ENCODE measurements at regions not wholly inside any gene's neighbourhood (a gene's known extent, or its start where the extent isn't known, plus 50 kb on each side); places are given as distances from the start of the nearest gene placed in this dataset.
"Not testable (repeated sequence)": the region's sequence is repeated elsewhere in the genome, so short reads cannot be mapped to it uniquely, and the experiment has no call there.

DNA sequence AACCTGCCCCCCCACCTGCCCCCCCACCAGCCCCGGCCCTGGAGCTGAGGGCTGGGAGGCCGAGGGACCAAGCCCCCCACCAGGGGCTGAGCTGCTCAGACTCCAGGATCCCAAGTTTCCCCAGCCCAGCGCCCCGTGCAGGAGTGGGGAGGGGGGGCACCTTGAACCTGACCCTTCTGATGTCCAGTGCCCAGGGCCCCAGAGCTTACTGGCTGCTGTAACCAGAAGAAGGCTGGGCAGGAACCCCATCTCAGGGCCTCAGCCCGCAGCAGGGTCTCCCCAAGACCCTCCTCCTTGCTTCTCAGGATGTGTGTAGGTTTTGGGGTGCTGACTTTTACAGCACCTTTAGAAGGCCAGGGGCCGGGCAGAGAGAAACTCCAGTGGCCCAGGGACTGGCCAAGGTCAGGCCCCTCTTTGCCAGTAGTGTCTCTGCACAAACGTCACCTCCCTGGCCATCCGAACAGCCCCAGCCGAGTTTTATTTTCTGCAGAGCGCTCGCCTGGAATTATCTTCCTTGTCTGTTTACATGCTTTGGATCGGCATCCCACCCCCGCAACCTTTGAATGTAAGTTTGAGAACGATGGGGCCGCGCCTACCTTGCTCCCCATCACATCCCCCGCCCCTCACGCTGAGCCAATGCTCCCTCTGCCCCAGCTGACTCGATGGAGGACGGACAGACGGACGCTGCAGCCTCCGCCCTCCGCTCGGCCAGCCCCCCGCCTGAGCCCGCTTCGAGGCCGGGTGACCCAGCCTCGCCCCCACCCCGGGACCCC lies 70.1 kb upstream of the CASZ1 start:
- intact Hi-C loops (cut with DNase I) = loop anchor here (1.0 to 5.0 kb wide), 4 partner anchors 174 to 371 kb away; no protein-coding TSS in a partner anchor
- DNase-seq = peak in 3 of 10 donors; percentile 13 to 75 (median 18)

DNA sequence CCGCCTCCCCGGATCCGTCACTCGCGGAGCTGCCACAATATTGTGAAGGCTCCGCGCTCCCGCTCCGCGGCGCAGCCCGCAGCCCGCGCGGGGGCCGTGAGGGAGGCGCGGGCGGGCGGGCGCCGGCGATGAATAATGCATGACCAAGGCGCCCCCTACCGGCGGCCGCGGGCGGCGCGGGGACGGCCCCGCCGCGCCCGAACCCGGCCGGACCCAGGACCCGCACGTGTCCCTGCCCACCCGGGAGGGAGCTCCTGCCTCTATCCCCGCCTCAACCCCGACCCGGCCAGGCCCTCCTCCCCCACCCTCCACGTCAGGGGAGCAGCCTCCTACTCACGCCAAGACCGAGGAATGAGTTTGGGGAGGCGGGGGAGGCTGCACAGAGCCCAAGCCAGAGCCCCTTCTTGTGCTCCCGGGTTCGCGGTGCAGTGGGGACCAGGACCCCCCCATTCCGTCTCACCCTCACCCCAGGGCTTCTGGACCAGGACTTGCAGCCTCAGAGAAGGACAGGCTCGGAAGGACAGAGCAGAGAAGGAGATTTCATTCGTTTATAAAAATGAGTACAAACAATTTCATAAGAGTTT lies 70.8 kb upstream of the CASZ1 start:
- peak; percentile 34 to 93 (median 48) for DNase-seq
- intact Hi-C loops (cut with DNase I) = loop anchor here (1.0 to 5.0 kb wide), 4 partner anchors 175 to 372 kb away; no protein-coding TSS in a partner anchor

DNA sequence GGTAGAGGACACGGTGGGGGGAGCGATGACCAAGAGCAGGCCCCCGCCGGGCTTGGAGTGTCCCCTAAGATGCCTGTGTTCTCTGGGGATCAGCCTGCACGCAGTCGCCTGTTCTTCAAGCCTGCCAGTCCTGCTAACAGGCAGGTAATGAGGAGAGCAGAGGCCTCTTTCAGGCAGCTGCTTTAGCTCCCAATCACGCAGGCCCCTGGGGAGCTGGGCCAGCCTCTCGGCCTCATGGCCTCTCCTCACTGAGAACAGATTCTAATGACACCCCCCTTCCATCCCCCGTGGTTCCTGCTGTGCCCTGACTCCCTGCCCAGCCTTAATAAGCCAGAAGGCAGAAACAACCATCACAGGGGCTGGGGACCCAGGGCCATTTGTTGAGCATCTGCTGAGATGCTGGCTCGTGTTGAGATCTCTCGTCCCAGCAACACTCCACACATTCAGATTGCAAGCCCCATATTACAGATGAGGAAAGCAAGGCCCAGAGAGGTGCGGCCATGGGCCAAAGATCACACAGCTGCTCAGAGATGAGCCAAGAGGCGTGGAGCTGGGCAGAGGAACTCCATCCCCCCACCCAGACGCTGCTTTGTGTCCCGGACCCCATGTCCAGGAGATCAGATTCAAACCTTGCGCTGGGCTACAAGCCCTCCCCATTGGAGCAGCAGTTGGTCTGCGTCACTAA lies 71.6 kb upstream of the CASZ1 start:
- intact Hi-C loops (cut with DNase I) = loop anchor here (1.0 to 5.0 kb wide), 4 partner anchors 176 to 373 kb away; no protein-coding TSS in a partner anchor
- DNase-seq = peak in 7 of 10 donors; percentile 18 to 91 (median 39)

DNA sequence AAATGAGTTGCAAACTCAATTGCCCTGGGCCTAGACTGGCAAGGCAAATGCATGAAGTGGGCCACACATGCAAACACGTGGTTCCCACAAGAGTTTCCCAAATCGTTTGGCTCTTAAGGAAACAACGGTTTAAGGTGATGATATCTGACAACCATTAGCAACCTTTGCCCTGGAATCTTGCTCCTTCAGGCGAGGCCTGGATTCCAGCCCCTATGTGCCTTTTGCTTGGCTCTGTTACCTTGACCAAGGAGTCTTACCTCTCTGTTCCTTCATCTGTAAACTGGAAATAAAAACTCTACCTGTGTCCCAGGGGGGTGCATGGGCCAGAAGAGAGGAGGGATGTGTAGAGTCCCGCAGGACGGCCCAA lies 72.1 kb upstream of the CASZ1 start:
- no peak for DNase-seq
- intact Hi-C loops (cut with DNase I) = loop anchor here (5.0 kb wide), 1 partner anchor 176 kb away; no protein-coding TSS in a partner anchor

DNA sequence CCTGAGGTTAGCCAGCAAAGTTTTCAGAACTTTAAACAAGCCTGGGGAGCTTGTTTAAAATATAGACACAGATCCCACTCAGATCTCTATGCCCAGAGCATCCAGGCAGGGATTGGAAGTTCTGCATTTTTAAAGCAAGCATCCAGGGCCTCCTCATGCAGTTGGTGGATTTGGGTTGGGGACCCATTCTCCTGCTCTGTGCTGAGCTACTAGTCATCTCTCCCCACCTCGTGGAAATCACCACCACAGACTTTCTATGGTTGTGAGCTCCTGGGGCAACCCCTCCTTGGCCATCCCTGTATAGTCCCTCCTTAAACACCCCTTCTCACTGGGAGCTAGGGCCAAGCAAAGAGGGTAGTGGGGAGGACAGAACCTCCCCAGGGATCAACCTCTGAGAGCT lies 73.5 kb upstream of the CASZ1 start:
- intact Hi-C loops (cut with DNase I) = loop anchor here (5.0 kb wide), 1 partner anchor 178 kb away; no protein-coding TSS in a partner anchor
- no peak for DNase-seq

DNA sequence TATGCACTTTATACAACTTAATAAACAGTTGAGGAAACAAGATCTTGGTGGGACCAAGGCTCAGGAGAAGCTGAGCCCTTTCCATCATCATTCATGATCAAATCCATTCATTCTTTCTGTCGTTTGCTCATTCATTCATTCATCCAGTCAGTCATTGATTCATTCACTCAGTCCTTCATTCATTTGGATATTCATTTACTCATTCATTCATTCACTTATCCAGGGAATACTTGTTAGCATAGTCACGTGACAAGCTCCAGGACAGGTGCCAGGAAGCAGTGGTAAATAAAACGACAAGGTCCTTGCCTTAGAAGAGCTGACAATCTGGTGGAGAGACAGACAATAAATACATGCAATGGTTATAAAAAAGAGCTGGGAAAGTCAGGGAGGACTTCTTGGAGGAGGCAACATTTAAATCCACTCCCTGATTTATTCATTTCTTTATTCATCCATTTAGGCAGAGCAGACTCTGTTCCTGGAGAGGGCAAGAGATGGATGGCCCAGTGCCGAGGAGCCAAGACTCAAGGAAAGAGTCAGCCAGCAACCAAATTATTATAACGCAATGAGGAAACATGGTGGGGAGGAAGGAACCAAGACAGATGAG lies 74.1 kb upstream of the CASZ1 start:
- no peak for DNase-seq
- intact Hi-C loops (cut with DNase I) = no loop called here

DNA sequence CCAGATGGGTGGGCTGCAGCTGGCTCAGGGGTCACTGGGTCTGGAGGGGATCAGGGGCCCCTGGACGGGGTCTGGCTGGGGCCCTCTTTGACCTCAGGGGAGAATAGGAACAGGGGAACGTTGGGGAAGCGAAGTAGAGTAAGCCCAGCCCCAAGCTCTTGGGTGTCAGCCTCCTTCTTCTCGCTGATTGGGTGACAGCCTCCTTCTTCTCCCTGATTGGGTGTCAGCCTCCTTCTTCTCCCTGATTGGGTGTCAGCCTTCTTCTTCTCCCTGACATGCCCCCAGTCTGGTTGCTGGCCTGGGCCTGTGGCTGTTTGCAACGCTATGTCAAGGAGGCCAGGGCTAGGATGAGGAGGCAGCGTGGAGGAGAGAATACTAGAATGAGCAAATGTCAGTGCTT lies 76.7 kb upstream of the CASZ1 start:
- DNase-seq = peak in 1 of 10 donors; percentile 62
- intact Hi-C loops (cut with DNase I) = no loop called here

DNA sequence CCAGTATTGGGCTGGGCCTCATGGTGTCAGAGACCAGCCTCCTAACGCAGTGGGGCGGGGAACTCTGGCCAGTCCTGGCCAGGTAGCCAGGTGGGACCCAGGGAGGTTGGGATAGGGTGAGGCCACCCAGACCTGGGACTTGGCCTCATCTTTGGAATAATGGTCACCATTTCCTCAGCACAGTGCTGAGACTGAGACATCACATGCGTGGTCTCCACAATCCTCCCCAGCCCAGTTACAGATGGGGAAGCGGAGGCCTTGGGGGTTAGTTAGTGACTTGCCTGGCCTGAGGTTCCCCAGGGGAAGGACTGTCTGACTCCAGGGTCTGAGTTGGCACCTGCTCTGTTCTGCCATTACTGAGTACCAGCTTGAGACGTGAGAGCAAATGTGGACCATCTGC lies 77.9 kb upstream of the CASZ1 start:
- intact Hi-C loops (cut with DNase I) = no loop called here
- DNase-seq = peak in 1 of 10 donors; percentile 53

DNA sequence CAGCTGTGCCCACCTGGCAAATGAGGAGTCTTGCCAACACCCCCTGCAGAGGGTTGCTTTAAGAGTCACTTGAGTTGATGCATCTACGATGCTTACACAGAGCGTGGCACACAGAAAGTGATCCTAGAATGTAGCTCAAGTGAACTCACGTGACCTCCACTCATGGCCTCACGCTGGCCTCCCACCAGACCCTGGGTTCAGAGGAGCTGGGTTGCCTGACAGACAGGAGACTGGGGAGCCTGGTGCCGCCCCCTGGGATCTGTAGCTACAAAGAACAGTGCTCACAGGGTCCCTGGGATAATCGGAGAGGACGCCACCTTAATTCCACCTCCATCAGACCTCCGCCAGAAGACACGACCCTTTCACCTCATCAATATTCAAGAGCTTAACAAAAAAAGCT lies 81.4 kb upstream of the CASZ1 start:
- DNase-seq = peak in 1 of 10 donors; percentile 65

DNA sequence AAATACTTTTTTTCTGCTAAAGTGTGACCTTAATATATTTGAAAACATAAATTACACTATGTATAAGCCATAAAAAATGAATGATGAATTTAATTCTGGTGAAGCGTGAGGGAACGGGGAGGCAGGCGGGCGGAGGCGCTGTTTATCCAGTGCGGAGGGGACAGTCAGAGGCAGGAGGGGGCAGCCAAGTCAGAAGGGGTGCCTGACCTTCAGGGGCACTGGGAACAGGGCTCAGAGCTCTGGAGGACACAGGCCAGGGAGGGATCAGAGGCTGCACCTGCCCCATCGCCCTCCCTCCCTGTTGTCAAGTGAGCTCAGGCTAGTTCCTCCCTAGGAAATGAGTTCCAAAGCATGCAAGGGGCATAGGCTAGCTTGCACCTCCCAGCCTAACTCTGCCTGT lies 82.0 kb upstream of the CASZ1 start:
- peak in 1 of 10 donors; percentile 28 for DNase-seq
- intact Hi-C loops (cut with DNase I) = no loop called here

More for the DNA sequence above, 81.4 kb upstream of the CASZ1 start:
- intact Hi-C loops (cut with DNase I) = no loop called here

DNA sequence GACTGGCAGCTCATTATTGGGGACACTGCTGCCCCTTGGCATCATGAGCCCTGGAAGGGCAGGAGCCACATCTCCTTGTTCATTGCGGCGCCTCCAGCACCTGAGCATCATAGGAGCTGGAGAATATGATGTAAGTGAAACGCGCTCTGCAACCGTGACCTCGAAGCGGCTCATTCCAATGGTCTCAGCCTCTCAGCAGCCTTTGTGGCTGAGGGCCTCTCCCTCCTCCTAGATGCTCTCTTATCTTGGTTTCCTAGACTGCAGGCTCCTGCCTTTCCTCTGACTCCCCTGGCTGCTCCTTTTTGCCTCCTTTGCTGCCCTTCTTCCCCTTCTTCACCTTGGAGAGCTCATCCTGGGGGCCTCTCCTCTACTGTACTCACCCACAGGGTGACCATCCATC lies 83.6 kb upstream of the CASZ1 start:
- DNase-seq = peak in 1 of 10 donors; percentile 52
- intact Hi-C loops (cut with DNase I) = no loop called here

DNA sequence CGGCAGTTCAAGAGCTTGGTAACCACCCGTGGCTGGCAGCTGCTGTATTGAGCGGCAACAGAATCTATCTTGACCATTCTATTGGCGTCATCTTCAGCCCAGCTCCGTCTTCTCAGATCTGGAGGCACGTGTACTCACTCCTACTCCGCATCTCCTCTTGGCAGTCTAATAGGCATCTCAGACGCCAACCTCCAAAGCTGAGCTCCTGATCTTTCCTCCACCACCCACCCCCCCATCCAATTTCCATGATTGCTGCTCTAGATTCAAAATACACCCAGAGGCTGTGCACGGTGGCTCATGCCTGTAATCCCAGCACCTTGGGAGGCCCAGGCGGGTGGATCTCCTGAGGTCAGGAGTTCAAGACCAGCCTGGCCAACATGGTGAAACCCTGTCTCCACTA lies 84.6 kb upstream of the CASZ1 start:
- DNase-seq = peak in 1 of 10 donors; percentile 30
- intact Hi-C loops (cut with DNase I) = no loop called here

DNA sequence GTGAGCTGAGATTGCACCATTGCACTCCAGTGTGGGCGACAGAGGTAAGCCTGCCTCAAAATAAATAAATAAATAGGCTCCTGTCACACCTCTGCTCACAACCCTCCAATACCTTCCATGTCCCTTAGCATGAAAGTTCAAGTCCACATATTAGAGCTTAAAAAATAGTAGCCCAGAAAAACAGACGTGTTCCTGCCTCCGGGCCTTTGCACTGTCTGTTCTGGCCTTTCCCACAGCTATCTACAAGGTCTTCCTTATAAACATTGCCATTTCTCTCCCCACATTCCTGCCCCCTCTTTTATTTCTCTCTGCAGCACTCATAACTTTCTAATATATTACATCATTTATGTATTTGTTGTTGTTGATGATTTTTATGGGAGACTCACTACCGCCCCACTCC lies 85.6 kb upstream of the CASZ1 start:
- peak in 1 of 10 donors; percentile 7 for DNase-seq
- intact Hi-C loops (cut with DNase I) = no loop called here

DNA sequence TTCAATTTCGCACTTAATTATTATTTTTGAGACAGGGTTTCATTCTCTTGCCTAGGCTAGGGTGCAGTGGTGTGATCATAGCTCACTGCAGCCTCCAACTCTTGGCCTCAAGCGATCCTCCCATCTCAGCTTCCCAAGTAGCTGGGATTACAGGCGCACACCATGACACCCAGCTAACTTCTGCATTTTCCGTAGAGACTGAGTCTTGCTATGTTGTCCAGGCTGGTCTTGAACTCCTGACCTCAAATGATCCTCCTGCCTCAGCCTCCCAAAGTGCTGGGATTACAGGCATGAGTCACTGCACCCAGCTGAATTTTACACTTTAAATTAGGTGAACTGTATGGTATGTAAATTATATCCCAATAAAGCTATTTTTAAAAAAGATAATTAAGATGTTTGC lies 90.6 kb upstream of the CASZ1 start:
- peak in 1 of 10 donors; percentile 44 for DNase-seq
- intact Hi-C loops (cut with DNase I) = not testable (repeated sequence)

DNA sequence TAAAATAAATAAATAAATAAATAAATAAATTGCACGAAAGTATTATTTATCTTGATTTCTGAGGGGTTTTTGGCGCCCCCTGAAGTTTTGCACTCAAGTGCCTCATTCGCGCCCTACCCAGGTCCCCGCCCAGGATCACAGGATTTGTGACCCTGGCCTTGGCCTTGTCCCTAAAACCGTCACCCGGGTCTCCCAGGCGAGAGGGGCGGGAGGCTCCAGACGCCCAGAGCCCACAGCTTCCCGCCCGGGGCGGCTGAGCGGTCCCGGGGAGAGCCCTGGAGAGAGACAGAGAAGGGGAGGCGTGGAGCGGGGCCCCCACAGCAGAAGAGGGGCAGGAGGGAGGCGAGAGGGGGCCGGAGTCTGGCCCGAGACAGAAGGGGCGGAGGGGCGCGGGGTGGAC lies 91.8 kb upstream of the CASZ1 start:
- peak in 1 of 10 donors; percentile 62 for DNase-seq
- intact Hi-C loops (cut with DNase I) = no loop called here

DNA sequence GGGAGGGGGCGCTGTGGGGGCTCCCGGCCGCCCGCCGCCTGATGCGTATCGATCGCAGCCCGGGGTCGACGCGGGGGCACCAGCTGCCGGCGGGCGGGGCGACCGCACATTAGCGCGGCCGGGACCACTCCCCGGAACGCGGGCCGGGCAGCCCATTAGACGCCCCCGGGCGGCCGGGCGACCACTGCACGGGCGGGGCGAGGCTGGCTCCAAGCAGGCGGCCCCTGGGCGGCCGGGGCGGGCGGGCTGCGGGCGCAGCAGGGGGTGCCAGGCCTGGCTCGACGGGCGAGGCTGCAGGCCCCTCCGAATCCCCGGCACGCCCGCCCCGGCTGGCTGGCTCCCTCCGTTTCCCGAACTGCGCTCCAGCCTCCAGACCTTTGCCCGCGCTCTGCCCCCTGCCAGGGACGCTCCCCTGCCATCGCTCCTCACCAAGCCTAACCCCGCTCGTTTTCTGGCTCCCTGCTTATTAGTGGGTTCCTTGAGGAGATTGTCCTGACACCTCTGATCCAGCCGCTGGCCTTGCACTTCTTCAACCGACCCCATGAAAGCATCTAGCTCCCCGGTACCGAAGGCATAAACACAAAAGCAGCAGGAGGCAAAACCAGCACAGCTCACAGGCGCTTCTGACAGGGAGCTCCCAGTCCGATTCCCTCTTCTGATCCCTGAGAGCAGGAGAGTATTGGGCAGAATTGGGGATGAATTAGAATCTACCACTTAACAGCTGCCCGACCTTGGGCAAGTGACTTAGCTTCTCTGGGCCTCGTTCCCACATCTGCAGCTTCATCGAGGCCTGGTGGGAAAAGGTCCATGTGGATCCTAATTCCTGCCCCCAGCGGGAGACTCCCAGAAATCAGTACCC lies 92.6 kb upstream of the CASZ1 start:
- DNase-seq = peak in 1 of 10 donors; percentile 51
- intact Hi-C loops (cut with DNase I) = no loop called here

DNA sequence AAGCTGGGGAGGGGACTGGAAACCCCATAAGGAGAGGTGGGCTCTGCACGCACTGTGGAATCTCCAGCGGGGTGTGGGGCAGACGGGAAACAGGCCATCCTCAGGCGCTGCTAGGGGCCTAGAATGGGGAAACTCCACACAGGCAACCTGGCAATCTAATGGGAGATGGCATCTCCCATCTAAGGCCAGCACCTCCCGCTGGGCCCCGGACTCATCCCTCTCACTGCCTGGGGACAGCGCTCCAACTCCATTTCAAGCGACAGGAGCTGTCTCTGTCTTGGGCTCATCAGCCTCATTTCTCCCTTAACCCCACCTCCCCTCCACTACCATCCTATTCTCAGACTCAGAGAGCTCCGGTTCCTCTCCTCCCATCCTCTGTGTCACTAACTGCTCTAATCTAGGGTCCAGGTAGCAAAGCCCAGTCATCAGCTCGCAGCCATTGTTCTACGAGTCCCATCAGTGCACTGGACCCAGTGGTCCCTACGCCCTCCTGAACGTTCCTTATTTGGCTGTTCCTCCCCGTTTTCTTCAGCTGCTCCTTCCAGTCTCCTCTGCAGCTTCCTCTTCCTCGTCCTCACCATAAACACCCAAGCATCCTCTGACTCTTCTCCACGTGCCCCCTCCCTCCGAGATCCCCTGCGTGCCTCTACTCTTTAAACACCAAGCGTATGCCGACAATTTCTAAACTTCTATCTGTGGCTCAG lies 93.4 kb upstream of the CASZ1 start:
- intact Hi-C loops (cut with DNase I) = no loop called here
- peak in 1 of 10 donors; percentile 41 for DNase-seq

DNA sequence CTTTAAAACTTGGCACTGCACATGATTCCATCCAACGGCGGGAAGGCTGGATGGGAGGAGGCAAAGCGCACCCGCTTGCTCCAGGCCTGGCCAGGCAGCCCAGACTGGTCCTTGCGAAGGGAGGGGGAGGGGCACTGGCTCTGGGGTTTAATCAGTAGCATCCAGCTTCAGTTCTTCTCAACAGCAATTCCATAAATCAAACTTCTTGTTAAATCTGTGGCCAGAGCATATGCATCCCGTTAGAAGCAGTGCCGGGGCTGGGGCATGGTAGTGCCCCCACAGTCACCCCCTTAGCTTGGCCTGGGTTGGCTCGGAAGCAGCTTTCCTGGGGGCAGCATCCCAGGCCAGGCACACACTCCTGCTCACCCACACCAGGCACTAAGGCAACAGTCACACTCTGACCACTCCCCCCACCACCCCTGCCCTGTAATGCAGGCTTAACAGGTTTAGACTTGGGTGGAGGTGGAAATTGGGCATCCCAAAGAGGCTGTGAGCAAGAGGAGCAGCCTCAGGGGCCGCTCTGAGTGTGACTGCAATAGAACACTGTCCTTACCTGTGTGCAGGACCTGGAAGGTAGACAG lies 94.1 kb upstream of the CASZ1 start:
- peak in 1 of 10 donors; percentile 43 for DNase-seq
- intact Hi-C loops (cut with DNase I) = no loop called here

DNA sequence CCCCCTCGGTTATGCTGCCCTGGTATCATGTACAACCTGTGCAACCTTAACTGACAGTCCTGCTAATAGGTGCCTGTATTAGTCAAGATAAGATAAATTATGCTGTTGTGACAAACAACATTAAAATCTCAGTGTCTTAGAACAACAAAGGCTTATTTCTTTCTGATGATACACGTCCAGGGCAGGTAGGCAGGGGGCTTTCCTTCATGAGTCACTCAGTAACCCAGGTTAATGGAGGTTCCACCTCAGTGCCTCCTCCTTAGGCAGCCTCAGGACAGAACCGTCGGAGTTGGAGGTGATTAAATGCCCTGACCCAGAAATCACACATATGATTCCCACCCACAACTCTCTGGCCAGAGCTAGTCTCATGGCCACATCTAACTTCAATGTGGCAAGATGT lies 94.6 kb upstream of the CASZ1 start:
- no peak for DNase-seq
- intact Hi-C loops (cut with DNase I) = no loop called here
